Prostate gland (tissue), 2 donors: ENCODE measurements at regions not wholly inside any gene's neighbourhood (a gene's known extent, or its start where the extent isn't known, plus 50 kb on each side); places are given as distances from the start of the nearest gene placed in this dataset.

ENCODE experiments used
- DNase-seq: peaks from one replicate; pipeline ENCODE4 v3.0.0-alpha.2; 2019; ENCODE audit warnings: low spot score
- H3K27ac ChIP-seq, 2 donors: fragments of 200-600 bp; sonication (generic); 2 replicates each; pipeline ENCODE4 v1.5.1; 2017 to 2019
- H3K27me3 ChIP-seq: fragments of 200-600 bp; sonication (generic); replicated peaks from 2 replicates; pipeline ENCODE4 v1.5.1; 2019; ENCODE audit not compliant: insufficient read depth
- H3K36me3 ChIP-seq, 2 donors: fragments of 200-600 bp; sonication (generic); 1 replicate in 1 of 2; 2 replicates in 1 of 2; pipeline versions ENCODE4 v1.5.1 to v1.8.1; 2017 to 2019
- H3K4me1 ChIP-seq: fragments of 200-600 bp; sonication (generic); replicated peaks from 2 replicates; pipeline ENCODE4 v1.5.1; 2019
- H3K4me3 ChIP-seq, 2 donors: fragments of 200-600 bp; sonication (generic); 2 replicates each; pipeline ENCODE4 v1.5.1; 2017 to 2019
- H3K9me3 ChIP-seq: fragments of 200-600 bp; sonication (generic); 2 replicates; pipeline ENCODE4 v1.5.1; 2017
- CTCF ChIP-seq, 4 experiments: fragments of 200-600 bp in 2 of 4; fragments of 450-650 bp in 2 of 4; sonication (generic) in 2 of 4; IDR thresholded peaks; 1 replicate in 3 of 4; 2 replicates in 1 of 4; pipeline ENCODE4 v1.5.1; 2016 to 2019; ENCODE audit warnings: antibody characterized with exemption in 4 of 4, mild to moderate bottlenecking in 2 of 4, moderate library complexity in 2 of 4
- POLR2A ChIP-seq: fragments of 450-650 bp; IDR thresholded peaks from one replicate; pipeline ENCODE4 v1.6.1; 2016; ENCODE audit warnings: antibody characterized with exemption, mild to moderate bottlenecking
- POLR2AphosphoS5 ChIP-seq: sonication (generic); formaldehyde crosslinking; IDR thresholded peaks from one replicate; pipeline ENCODE4 v1.6.1; 2017; ENCODE audit warnings: antibody characterized with exemption
- WGBS: methylation state at CpG from one replicate; pipeline ENCODE4 v1.1.5; 2018; 5-methylcytosine and 5-hydroxymethylcytosine counted together
- intact Hi-C: fragments of 100-400 bp; cut with DNase I; formaldehyde crosslinking; loops from one replicate; pipeline ENCODE4 v1.14.2; 2022

GRCh38 chr4:146033149-146033548 lies 94.5 kb upstream of the ZNF827 start:
- intact Hi-C loops, result no loop called here
- H3K27me3 ChIP-seq, result no peaks in the 10 kb centered on the region
- H3K4me3 ChIP-seq, result no peak overlapping the region
- no peaks in the 10 kb centered on the region for H3K36me3 ChIP-seq
- 46% methylated on average over 5 of the region's 5 CpGs for WGBS
- H3K4me1 ChIP-seq, result peaks cover 2% of the 10 kb centered on the region
- TF ChIP-seq POLR2A (no peak), POLR2AphosphoS5 (no peak), CTCF (IDR thresholded peaks at IDR 0.05) (no peak)
- H3K27ac ChIP-seq, result peak overlapping the region in 1 of 2 donors; percentile 60
- DNase-seq, result no peak
- no peaks in the 10 kb centered on the region for H3K9me3 ChIP-seq

- Histone ChIP-seq H3K27ac (peak overlapping the region in 1 of 2 donors; percentile 60), H3K4me3 (no peak overlapping the region), H3K36me3 (no peaks in the 10 kb centered on the region), H3K9me3 (no peaks in the 10 kb centered on the region), H3K4me1 (peaks cover 2% of the 10 kb centered on the region), H3K27me3 (no peaks in the 10 kb centered on the region)
- no peak for TF ChIP-seq CTCF (IDR thresholded peaks at IDR 0.05)
- TF ChIP-seq POLR2A, result no peak
- TF ChIP-seq POLR2AphosphoS5, result peak; percentile 30
- intact Hi-C loops, result no loop called here
- 48% methylated on average over 7 of the region's 7 CpGs for WGBS
- DNase-seq, result no peak
Measured at GRCh38 chr4:146032234-146032860, 93.7 kb upstream of the ZNF827 start.

- no peaks in the 10 kb centered on the region for H3K27me3 ChIP-seq
Measured at GRCh38 chr4:146029939-146030710, 91.5 kb upstream of the ZNF827 start.

GRCh38 chr4:146029147-146029546 lies 90.5 kb upstream of the ZNF827 start:
- H3K27me3 ChIP-seq, result no peaks in the 10 kb centered on the region
- no peak overlapping the region for H3K27ac ChIP-seq
- peaks cover 2% of the 10 kb centered on the region for H3K4me1 ChIP-seq
- no peaks in the 10 kb centered on the region for H3K36me3 ChIP-seq
- H3K4me3 ChIP-seq, result no peak overlapping the region
- WGBS, result 73% methylated on average over 3 of the region's 3 CpGs
- TF ChIP-seq POLR2A (no peak), CTCF (IDR thresholded peaks at IDR 0.05) (no peak), POLR2AphosphoS5 (no peak)
- H3K9me3 ChIP-seq, result no peaks in the 10 kb centered on the region
- intact Hi-C loops, result no loop called here
- no peak for DNase-seq

More at GRCh38 chr4:146029939-146030710, 91.5 kb upstream of the ZNF827 start:
- Histone ChIP-seq H3K9me3 (no peaks in the 10 kb centered on the region), H3K27ac (no peak overlapping the region), H3K4me1 (peaks cover 2% of the 10 kb centered on the region), H3K36me3 (no peaks in the 10 kb centered on the region), H3K4me3 (no peak overlapping the region)
- intact Hi-C loops, result no loop called here
- no peak for DNase-seq
- WGBS, result 50% methylated on average over 8 of the region's 8 CpGs
- TF ChIP-seq CTCF (IDR thresholded peaks at IDR 0.05), result no peak
- no peak for TF ChIP-seq POLR2AphosphoS5

- 97% methylated on average over 1 of the region's 1 CpG for WGBS
- DNase-seq, result no peak
- no peak for TF ChIP-seq POLR2AphosphoS5
- TF ChIP-seq POLR2A, result no peak
- no peak for TF ChIP-seq CTCF (IDR thresholded peaks at IDR 0.05)
- Histone ChIP-seq H3K36me3 (no peaks in the 10 kb centered on the region), H3K4me1 (peaks cover 2% of the 10 kb centered on the region), H3K27me3 (no peaks in the 10 kb centered on the region), H3K9me3 (no peaks in the 10 kb centered on the region), H3K27ac (no peak overlapping the region), H3K4me3 (no peak overlapping the region)
- intact Hi-C loops, result no loop called here
Measured at GRCh38 chr4:146027761-146028160, 89.1 kb upstream of the ZNF827 start.
